Neural cell (in vitro differentiated cells): ENCODE measurements at regions not wholly inside any gene's neighbourhood (a gene's known extent, or its start where the extent isn't known, plus 50 kb on each side); places are given as distances from the start of the nearest gene placed in this dataset.

Experiments
- H2AFZ ChIP-seq: fragments of 200-600, 300-800 bp; sonication (generic), shearing (Covaris generic); 2 replicates; pipeline ENCODE4 v1.6.0; 2014; ENCODE audit warnings: low read depth, mild to moderate bottlenecking, antibody characterized with exemption, low read length, moderate library complexity
- H3F3A ChIP-seq: fragments of 200-600 bp; shearing (Covaris generic); 2 replicates; pipeline ENCODE4 v1.6.1; 2016; ENCODE audit warnings: mild to moderate bottlenecking, moderate library complexity, mixed read lengths, antibody characterized with exemption, low read length; ENCODE audit not compliant: insufficient read depth, poor library complexity, severe bottlenecking
- H3K27ac ChIP-seq: fragments of 200-600, 300-800 bp; sonication (generic), shearing (Covaris generic); 2 replicates; pipeline ENCODE4 v1.5.1; 2014; ENCODE audit warnings: mild to moderate bottlenecking, low read length, moderate library complexity
- H3K27me3 ChIP-seq: fragments of 300-800, 200-600 bp; sonication (generic), shearing (Covaris generic); 2 replicates; pipeline ENCODE4 v1.6.0; 2014; ENCODE audit warnings: mild to moderate bottlenecking, low read depth, low read length, moderate library complexity; ENCODE audit not compliant: insufficient read depth
- H3K36me3 ChIP-seq: fragments of 300-800, 200-600 bp; sonication (generic), shearing (Covaris generic); 2 replicates; pipeline ENCODE4 v1.5.1; 2014; ENCODE audit warnings: mild to moderate bottlenecking, antibody characterized with exemption, low read length, moderate library complexity; ENCODE audit not compliant: insufficient read depth
- H3K4me2 ChIP-seq: fragments of 300-800, 200-600 bp; sonication (generic), shearing (Covaris generic); 2 replicates; pipeline ENCODE4 v1.6.0; 2014; ENCODE audit warnings: mild to moderate bottlenecking, low read length
- H3K4me3 ChIP-seq: fragments of 300-800, 200-600 bp; sonication (generic), shearing (Covaris generic); 2 replicates; pipeline ENCODE4 v1.5.1; 2014; ENCODE audit warnings: mild to moderate bottlenecking, low read length, moderate library complexity
- H3K79me2 ChIP-seq: fragments of 200-600 bp; shearing (Covaris generic); replicated peaks from 2 replicates; pipeline ENCODE4 v1.6.0; 2014; ENCODE audit warnings: mild to moderate bottlenecking, low read length, moderate library complexity; ENCODE audit not compliant: insufficient read depth
- H3K9ac ChIP-seq: fragments of 300-800, 200-600 bp; sonication (generic), shearing (Covaris generic); 2 replicates; pipeline ENCODE4 v1.6.1; 2016; ENCODE audit warnings: mild to moderate bottlenecking, low read length, mixed read lengths
- H3K9me2 ChIP-seq: fragments of 200-600 bp; shearing (Covaris generic); 2 replicates; pipeline ENCODE4 v1.6.1; 2016; ENCODE audit warnings: mild to moderate bottlenecking, low read length, mixed read lengths; ENCODE audit not compliant: insufficient read depth
- H3K9me3 ChIP-seq: fragments of 200-600, 300-800 bp; sonication (generic), shearing (Covaris generic); 2 replicates; pipeline ENCODE4 v1.6.1; 2016; ENCODE audit warnings: mild to moderate bottlenecking, mixed run types, low read length, moderate library complexity, mixed read lengths
- H4K20me1 ChIP-seq: fragments of 200-600 bp; shearing (Covaris generic); 2 replicates; pipeline ENCODE4 v1.6.1; 2016; ENCODE audit warnings: mild to moderate bottlenecking, mixed run types; ENCODE audit not compliant: insufficient read depth
- CTCF ChIP-seq: fragments of 450-650 bp; IDR thresholded peaks from 2 replicates; pipeline ENCODE4 v1.5.1; 2014; ENCODE audit warnings: antibody characterized with exemption, mild to moderate bottlenecking, moderate library complexity; ENCODE audit not compliant: poor library complexity, severe bottlenecking
- EP300 ChIP-seq: fragments of 450-650 bp; conservative IDR thresholded peaks from 2 replicates; pipeline ENCODE4 v1.6.1; 2014; ENCODE audit warnings: antibody characterized with exemption, mild to moderate bottlenecking, moderate library complexity; ENCODE audit not compliant: poor library complexity, severe bottlenecking
- EZH2 ChIP-seq: fragments of 200-600, 300-800 bp; shearing (Covaris generic), sonication (generic); IDR thresholded peaks from 2 replicates; pipeline ENCODE4 v1.6.1; 2014; ENCODE audit warnings: antibody characterized with exemption, low read length, borderline replicate concordance, mild to moderate bottlenecking; ENCODE audit not compliant: insufficient read depth, poor library complexity, severe bottlenecking
- MXI1 ChIP-seq: fragments of 450-650 bp; conservative IDR thresholded peaks from 2 replicates; pipeline ENCODE4 v1.6.1; 2014; ENCODE audit warnings: antibody characterized with exemption, mild to moderate bottlenecking; ENCODE audit not compliant: poor library complexity, severe bottlenecking
- POLR2AphosphoS5 ChIP-seq: IDR thresholded peaks from 2 replicates; pipeline ENCODE4 v1.6.1; 2012
- RAD21 ChIP-seq: fragments of 450-650 bp; conservative IDR thresholded peaks from 2 replicates; pipeline ENCODE4 v1.6.1; 2014; ENCODE audit warnings: antibody characterized with exemption, mild to moderate bottlenecking, moderate library complexity
- SMC3 ChIP-seq: fragments of 450-650 bp; conservative IDR thresholded peaks from 2 replicates; pipeline ENCODE4 v1.6.1; 2014; ENCODE audit warnings: antibody characterized with exemption, mild to moderate bottlenecking, moderate library complexity; ENCODE audit not compliant: poor library complexity
- TAF1 ChIP-seq: IDR thresholded peaks from 2 replicates; pipeline ENCODE4 v1.6.1; 2012; ENCODE audit warnings: low read depth
- TF ChIP-seq, protein P1 (sequence below): IDR thresholded peaks from 2 replicates; pipeline ENCODE4 v1.6.1; 2012; ENCODE audit warnings: borderline replicate concordance

- Histone ChIP-seq H2AFZ (no peak overlapping the region), H3K27me3 (no peaks in the 10 kb centered on the region), H3K79me2 (no peaks in the 10 kb centered on the region), H3F3A (no peaks in the 10 kb centered on the region), H3K36me3 (no peaks in the 10 kb centered on the region), H3K27ac (no peak overlapping the region), H3K9me2 (no peaks in the 10 kb centered on the region), H3K4me2 (no peak overlapping the region), H4K20me1 (no peaks in the 10 kb centered on the region), H3K4me3 (no peak overlapping the region), H3K9ac (no peak overlapping the region), H3K9me3 (no peaks in the 10 kb centered on the region)
- no peak for TF ChIP-seq SMC3
- TF ChIP-seq POLR2AphosphoS5: no peak
- no peak for TF ChIP-seq EP300
- TF ChIP-seq EZH2: no peak
- TF ChIP-seq TAF1: no peak
- TF ChIP-seq RAD21: no peak
- no peak for TF ChIP-seq MXI1
- TF ChIP-seq, protein P1, sequence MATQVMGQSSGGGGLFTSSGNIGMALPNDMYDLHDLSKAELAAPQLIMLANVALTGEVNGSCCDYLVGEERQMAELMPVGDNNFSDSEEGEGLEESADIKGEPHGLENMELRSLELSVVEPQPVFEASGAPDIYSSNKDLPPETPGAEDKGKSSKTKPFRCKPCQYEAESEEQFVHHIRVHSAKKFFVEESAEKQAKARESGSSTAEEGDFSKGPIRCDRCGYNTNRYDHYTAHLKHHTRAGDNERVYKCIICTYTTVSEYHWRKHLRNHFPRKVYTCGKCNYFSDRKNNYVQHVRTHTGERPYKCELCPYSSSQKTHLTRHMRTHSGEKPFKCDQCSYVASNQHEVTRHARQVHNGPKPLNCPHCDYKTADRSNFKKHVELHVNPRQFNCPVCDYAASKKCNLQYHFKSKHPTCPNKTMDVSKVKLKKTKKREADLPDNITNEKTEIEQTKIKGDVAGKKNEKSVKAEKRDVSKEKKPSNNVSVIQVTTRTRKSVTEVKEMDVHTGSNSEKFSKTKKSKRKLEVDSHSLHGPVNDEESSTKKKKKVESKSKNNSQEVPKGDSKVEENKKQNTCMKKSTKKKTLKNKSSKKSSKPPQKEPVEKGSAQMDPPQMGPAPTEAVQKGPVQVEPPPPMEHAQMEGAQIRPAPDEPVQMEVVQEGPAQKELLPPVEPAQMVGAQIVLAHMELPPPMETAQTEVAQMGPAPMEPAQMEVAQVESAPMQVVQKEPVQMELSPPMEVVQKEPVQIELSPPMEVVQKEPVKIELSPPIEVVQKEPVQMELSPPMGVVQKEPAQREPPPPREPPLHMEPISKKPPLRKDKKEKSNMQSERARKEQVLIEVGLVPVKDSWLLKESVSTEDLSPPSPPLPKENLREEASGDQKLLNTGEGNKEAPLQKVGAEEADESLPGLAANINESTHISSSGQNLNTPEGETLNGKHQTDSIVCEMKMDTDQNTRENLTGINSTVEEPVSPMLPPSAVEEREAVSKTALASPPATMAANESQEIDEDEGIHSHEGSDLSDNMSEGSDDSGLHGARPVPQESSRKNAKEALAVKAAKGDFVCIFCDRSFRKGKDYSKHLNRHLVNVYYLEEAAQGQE: no peak
- no peak for TF ChIP-seq CTCF
Observed at GRCh38 chr6:8658416-8658815, 223.1 kb upstream of the SLC35B3 start.

DNA sequence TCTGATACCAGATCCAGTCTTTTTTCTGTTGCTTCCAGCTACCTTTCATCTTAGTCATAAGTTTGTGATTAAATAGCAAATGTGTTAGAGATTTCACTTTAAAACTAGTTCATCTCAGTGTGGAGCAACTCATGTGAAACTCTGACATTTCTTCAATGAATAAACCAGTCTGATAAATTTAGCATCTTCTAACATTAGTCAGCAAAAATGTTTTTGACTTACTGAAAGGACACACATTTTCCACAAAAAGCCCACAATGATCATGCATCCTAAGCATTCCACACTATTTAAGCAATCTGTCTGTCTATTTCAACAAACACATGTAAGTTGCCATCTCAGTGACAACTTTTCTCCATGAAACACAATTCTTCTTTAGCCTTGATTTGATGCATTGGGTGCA is 222.2 kb upstream of the SLC35B3 start:
- Histone ChIP-seq H3K79me2 (no peaks in the 10 kb centered on the region), H3K27me3 (no peaks in the 10 kb centered on the region), H2AFZ (no peak overlapping the region), H3K9me2 (no peaks in the 10 kb centered on the region), H4K20me1 (no peaks in the 10 kb centered on the region), H3K4me2 (no peak overlapping the region), H3K9ac (no peak overlapping the region), H3K36me3 (no peaks in the 10 kb centered on the region), H3K4me3 (no peak overlapping the region), H3K9me3 (no peaks in the 10 kb centered on the region), H3F3A (no peaks in the 10 kb centered on the region), H3K27ac (no peak overlapping the region)
- TF ChIP-seq CTCF (no peak), EZH2 (no peak), POLR2AphosphoS5 (no peak), MXI1 (no peak), SMC3 (no peak)
- TF ChIP-seq, protein P1: no peak
